ENCODE measurements at regions not wholly inside any gene's neighbourhood (a gene's known extent, or its start where the extent isn't known, plus 50 kb on each side); places are given as distances from the start of the nearest gene placed in this dataset.

DNA sequence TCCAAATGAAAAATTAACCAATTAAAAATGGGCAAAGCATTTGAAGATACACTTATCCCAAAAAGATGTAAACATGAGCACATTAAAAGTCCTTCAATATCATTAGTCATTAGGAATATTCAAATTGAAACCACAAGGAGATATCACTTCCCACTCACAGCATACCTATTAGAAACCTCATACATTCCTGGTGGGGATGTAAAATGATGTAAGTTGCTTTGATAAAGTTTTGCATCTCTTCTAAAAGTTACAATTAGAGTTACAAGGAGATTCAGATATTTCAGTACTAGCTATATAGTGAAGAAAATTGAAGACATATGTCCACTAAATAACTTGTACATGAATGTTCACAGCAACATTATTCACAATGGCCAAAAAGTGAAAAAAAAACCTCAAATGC is 1109.3 kb upstream of the LCORL start:
- in situ Hi-C loops (cut with MboI; ENCODE audit: low sequenced_read_pairs in 4 of 4), result no loop called here
- no peak for TF ChIP-seq CTCF (IDR thresholded peaks at IDR 0.05 in 4 of 5, conservative IDR thresholded peaks at IDR 0.05 in 1 of 5)
- no peak for TF ChIP-seq POLR2A (IDR thresholded peaks at IDR 0.05)

GRCh38 chr4:19128176-19128575 is 1106.6 kb upstream of the LCORL start:
- DNase-seq (no peak), ATAC-seq (no peak)
- H3K27me3 ChIP-seq, result no peaks in the 10 kb centered on the region
- in situ Hi-C loops (cut with MboI; ENCODE audit: low sequenced_read_pairs in 4 of 4) (no loop called here), intact Hi-C loops (cut with DNase I; ENCODE audit: low total_unique reads) (no loop called here)
- TF ChIP-seq CTCF (IDR thresholded peaks at IDR 0.05 in 4 of 5, conservative IDR thresholded peaks at IDR 0.05 in 1 of 5), result no peak
- no peak for TF ChIP-seq POLR2A (IDR thresholded peaks at IDR 0.05)
- no peaks in the 10 kb centered on the region for H3K4me1 ChIP-seq
- no peaks in the 10 kb centered on the region for H3K36me3 ChIP-seq
- H3K27ac ChIP-seq, result no peak overlapping the region
- no peak overlapping the region for H3K4me3 ChIP-seq
- H3K9me3 ChIP-seq, result no peaks in the 10 kb centered on the region

More for the DNA sequence above, 1109.3 kb upstream of the LCORL start:
- Histone ChIP-seq H3K27me3 (no peaks in the 10 kb centered on the region), H3K36me3 (no peaks in the 10 kb centered on the region), H3K27ac (no peak overlapping the region), H3K4me3 (no peak overlapping the region), H3K9me3 (no peaks in the 10 kb centered on the region), H3K4me1 (no peaks in the 10 kb centered on the region)
- DNase-seq (no peak), ATAC-seq (no peak)
- intact Hi-C loops (cut with DNase I; ENCODE audit: low total_unique reads), result no loop called here

- Histone ChIP-seq H3K9me3 (no peaks in the 10 kb centered on the region), H3K36me3 (no peaks in the 10 kb centered on the region), H3K27ac (no peak overlapping the region), H3K27me3 (no peaks in the 10 kb centered on the region), H3K4me3 (no peak overlapping the region), H3K4me1 (no peaks in the 10 kb centered on the region)
- DNase-seq (no peak), ATAC-seq (no peak)
- in situ Hi-C loops (cut with MboI; ENCODE audit: low sequenced_read_pairs in 4 of 4) (no loop called here), intact Hi-C loops (cut with DNase I; ENCODE audit: low total_unique reads) (no loop called here)
- TF ChIP-seq POLR2A (IDR thresholded peaks at IDR 0.05) (no peak), CTCF (IDR thresholded peaks at IDR 0.05 in 4 of 5, conservative IDR thresholded peaks at IDR 0.05 in 1 of 5) (no peak)
Observed at GRCh38 chr4:19126903-19127302, 1105.3 kb upstream of the LCORL start.

- no peak overlapping the region for H3K27ac ChIP-seq
- in situ Hi-C loops (cut with MboI; ENCODE audit: low sequenced_read_pairs in 4 of 4) (no loop called here), intact Hi-C loops (cut with DNase I; ENCODE audit: low total_unique reads) (no loop called here)
- H3K27me3 ChIP-seq, result no peaks in the 10 kb centered on the region
- H3K4me3 ChIP-seq, result no peak overlapping the region
- H3K9me3 ChIP-seq, result no peaks in the 10 kb centered on the region
- H3K36me3 ChIP-seq, result no peaks in the 10 kb centered on the region
- TF ChIP-seq CTCF (IDR thresholded peaks at IDR 0.05 in 4 of 5, conservative IDR thresholded peaks at IDR 0.05 in 1 of 5) (no peak), POLR2A (IDR thresholded peaks at IDR 0.05) (no peak)
- DNase-seq (no peak), ATAC-seq (no peak)
- no peaks in the 10 kb centered on the region for H3K4me1 ChIP-seq
Observed at GRCh38 chr4:19123681-19124080, 1102.1 kb upstream of the LCORL start.

DNA sequence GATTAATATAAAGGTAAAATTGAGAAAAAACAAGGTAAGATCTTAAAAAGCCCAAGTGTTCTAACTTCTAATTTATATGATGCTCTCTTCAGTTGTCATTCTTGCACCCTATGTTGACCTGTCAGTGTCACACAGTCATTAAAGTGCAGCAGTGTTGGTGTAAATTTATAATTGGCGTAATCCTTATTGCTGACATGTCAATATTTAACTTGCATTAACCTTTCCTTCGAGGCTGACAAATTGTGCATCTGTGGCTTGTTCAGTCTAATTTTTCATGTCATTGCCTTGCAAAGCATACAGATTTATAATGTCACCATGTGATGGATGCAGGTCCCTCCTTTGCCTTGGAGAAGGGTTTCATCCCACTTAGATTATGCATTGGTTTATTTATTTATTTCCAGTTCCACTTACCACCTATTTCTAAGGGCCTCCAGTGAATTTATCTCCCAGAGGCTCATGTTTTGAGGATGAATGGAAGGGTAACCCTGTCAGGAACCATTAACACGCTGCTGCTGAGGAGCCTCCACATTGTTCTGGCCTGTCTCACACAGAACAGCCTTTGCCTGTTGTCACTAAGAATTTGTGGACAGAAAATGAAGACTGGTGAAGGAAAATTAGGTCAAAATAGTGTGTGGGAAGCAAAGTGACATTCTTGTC is 1098.5 kb upstream of the LCORL start:
- no peak for TF ChIP-seq CTCF (IDR thresholded peaks at IDR 0.05 in 4 of 5, conservative IDR thresholded peaks at IDR 0.05 in 1 of 5)
- DNase-seq, result no peak
- ATAC-seq, result no peak
- intact Hi-C loops (cut with DNase I; ENCODE audit: low total_unique reads), result no loop called here
- Histone ChIP-seq H3K9me3 (no peaks in the 10 kb centered on the region), H3K27me3 (no peaks in the 10 kb centered on the region), H3K4me1 (no peaks in the 10 kb centered on the region), H3K36me3 (no peaks in the 10 kb centered on the region), H3K4me3 (no peak overlapping the region), H3K27ac (no peak overlapping the region)
- in situ Hi-C loops (cut with MboI; ENCODE audit: low sequenced_read_pairs in 4 of 4), result no loop called here

All from gastrocnemius medialis (tissue), 4 donors.